K562 (cell line): ENCODE measurements at regions not wholly inside any gene's neighbourhood (a gene's known extent, or its start where the extent isn't known, plus 50 kb on each side); places are given as distances from the start of the nearest gene placed in this dataset.
"Not testable (repeated sequence)": the region's sequence is repeated elsewhere in the genome, so short reads cannot be mapped to it uniquely, and the experiment has no call there.

Source experiments
- CREB1 ChIP-seq, 2 experiments: sonication (generic) in 1 of 2; formaldehyde crosslinking in 1 of 2; IDR thresholded peaks; 2 replicates each; pipeline versions ENCODE4 v1.6.1 to v1.8.0; 2012 to 2022; ENCODE audit warnings: inconsistent platforms in 1 of 2, mild to moderate bottlenecking in 1 of 2, missing genetic modification reagents in 1 of 2, moderate library complexity in 1 of 2
- ELF1 ChIP-seq: fragments of 200-800 bp; sonication (Bioruptor generic); IDR thresholded peaks from 2 replicates; pipeline ENCODE4 v1.6.1; 2016; ENCODE audit warnings: missing genetic modification characterization, missing compliant biosample characterization
- ESRRA ChIP-seq: fragments of 450-650 bp; IDR thresholded peaks from 2 replicates; pipeline ENCODE4 v1.6.1; 2014; ENCODE audit warnings: low read depth, mild to moderate bottlenecking, moderate library complexity, borderline replicate concordance
- HMGN3 ChIP-seq: IDR thresholded peaks from 2 replicates; pipeline ENCODE4 v1.6.1; 2011; ENCODE audit warnings: borderline replicate concordance, low read depth, mild to moderate bottlenecking, mixed read lengths, low read length; ENCODE audit not compliant: insufficient read length; ENCODE audit errors: extremely low read depth
- KDM4B ChIP-seq, 2 experiments: fragments of 450-650 bp in 1 of 2; sonication (generic) in 1 of 2; IDR thresholded peaks; 2 replicates each; pipeline ENCODE4 v1.6.1; 2016 to 2017; ENCODE audit warnings: borderline replicate concordance in 2 of 2, antibody characterized with exemption in 1 of 2, low read depth in 1 of 2, mild to moderate bottlenecking in 1 of 2
- KLF13 ChIP-seq: fragments of 450-650 bp; IDR thresholded peaks from 2 replicates; pipeline ENCODE4 v1.6.1; 2016; ENCODE audit warnings: missing genetic modification characterization, low read depth, mild to moderate bottlenecking, missing compliant biosample characterization, moderate library complexity, borderline replicate concordance
- NR4A1 ChIP-seq, 2 experiments: fragments of 250-450 bp in 1 of 2; fragments of 450-650 bp in 1 of 2; sonication (Bioruptor Pico) in 1 of 2; IDR thresholded peaks; 2 replicates each; pipeline versions ENCODE4 v1.4.0 to v1.6.1; 2016 to 2020; ENCODE audit warnings: mild to moderate bottlenecking in 2 of 2, missing compliant biosample characterization in 1 of 2, missing genetic modification characterization in 1 of 2, moderate library complexity in 1 of 2
- PML ChIP-seq: IDR thresholded peaks from 2 replicates; pipeline ENCODE4 v1.6.1; 2012; ENCODE audit warnings: low read length, inconsistent platforms
- SIN3A ChIP-seq, 2 experiments: fragments of 150-350 bp in 1 of 2; IDR thresholded peaks; 2 replicates each; pipeline ENCODE4 v1.6.1; 2011 to 2016; ENCODE audit warnings: borderline replicate concordance in 2 of 2, low read depth in 2 of 2, low read length in 2 of 2, mild to moderate bottlenecking in 2 of 2, moderate library complexity in 2 of 2; ENCODE audit not compliant: control insufficient read depth in 1 of 2
- TAF1 ChIP-seq: IDR thresholded peaks from 2 replicates; pipeline ENCODE4 v1.6.1; 2011; ENCODE audit warnings: mild to moderate bottlenecking, low read length, moderate library complexity; ENCODE audit not compliant: insufficient read depth, control insufficient read depth, severe bottlenecking; ENCODE audit errors: extremely low read depth
- TRIM24 ChIP-seq, 2 experiments: fragments of 450-650 bp; IDR thresholded peaks; 2 replicates each; pipeline ENCODE4 v1.6.1; 2016
- TF ChIP-seq, protein P1 (sequence below), 2 experiments: IDR thresholded peaks; 2 replicates each; pipeline ENCODE4 v1.6.1; 2011; ENCODE audit warnings: borderline replicate concordance in 1 of 2, control low read depth in 1 of 2, low read depth in 1 of 2, low read length in 1 of 2, mild to moderate bottlenecking in 1 of 2, mixed read lengths in 1 of 2, moderate library complexity in 1 of 2; ENCODE audit not compliant: insufficient read depth in 1 of 2, insufficient read length in 1 of 2, poor library complexity in 1 of 2, severe bottlenecking in 1 of 2; ENCODE audit errors: extremely low read depth in 1 of 2
- TF ChIP-seq, protein P2 (sequence below): fragments of 450-650 bp; formaldehyde crosslinking; conservative IDR thresholded peaks from 2 replicates; pipeline ENCODE4 v1.4.0; 2022; ENCODE audit warnings: mild to moderate bottlenecking, missing genetic modification characterization
- TF ChIP-seq, protein P3 (sequence below): sonication (generic); formaldehyde crosslinking; IDR thresholded peaks from 2 replicates; pipeline ENCODE4 v1.8.0; 2022; ENCODE audit warnings: missing genetic modification reagents, mild to moderate bottlenecking, moderate library complexity, borderline replicate concordance
- TF ChIP-seq, protein P4 (sequence below), 2 experiments: fragments of 150-350 bp in 1 of 2; IDR thresholded peaks; 2 replicates each; pipeline ENCODE4 v1.6.1; 2012 to 2016; ENCODE audit warnings: low read depth in 2 of 2, low read length in 2 of 2, mild to moderate bottlenecking in 1 of 2, moderate library complexity in 1 of 2

DNA sequence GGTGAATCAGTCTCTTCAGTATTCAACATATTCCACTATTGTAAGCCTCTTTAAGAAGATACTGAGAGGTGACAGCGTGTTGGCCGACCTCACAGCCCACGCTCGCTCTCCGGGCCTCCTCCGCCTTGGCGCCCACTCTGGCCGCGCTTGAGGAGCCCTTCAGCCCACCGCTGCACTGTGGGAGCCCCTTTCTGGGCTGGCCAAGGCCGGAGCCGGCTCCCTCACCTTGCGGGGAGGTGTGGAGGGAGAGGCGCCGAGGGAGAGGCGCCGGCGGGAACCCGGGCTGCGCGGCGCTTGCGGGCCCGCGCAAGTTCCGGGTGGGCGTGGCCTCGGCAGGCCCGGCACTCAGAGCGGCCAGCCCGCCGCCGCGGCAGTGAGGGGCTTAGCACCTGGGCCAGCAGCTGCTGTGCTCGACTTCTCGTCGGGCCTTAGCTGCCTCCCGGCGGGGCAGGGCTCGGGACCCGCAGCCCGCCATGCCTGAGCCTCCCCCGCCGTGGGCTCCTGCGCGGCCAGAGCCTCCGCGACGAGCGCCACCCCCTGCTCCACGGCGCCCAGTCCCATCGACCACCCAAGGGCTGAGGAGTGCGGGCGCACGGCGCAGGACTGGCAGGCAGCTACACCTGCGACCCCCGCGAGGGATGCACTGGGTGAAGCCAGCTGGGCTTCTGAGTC, 306.4 kb downstream of the SEMA3D start (continued):
- TF ChIP-seq, protein P1, sequence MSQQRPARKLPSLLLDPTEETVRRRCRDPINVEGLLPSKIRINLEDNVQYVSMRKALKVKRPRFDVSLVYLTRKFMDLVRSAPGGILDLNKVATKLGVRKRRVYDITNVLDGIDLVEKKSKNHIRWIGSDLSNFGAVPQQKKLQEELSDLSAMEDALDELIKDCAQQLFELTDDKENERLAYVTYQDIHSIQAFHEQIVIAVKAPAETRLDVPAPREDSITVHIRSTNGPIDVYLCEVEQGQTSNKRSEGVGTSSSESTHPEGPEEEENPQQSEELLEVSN (IDR thresholded peaks at IDR 0.05; ENCODE audit: borderline replicate concordance in 1 of 2, extremely low read depth in 1 of 2, insufficient read depth in 1 of 2, insufficient read length in 1 of 2, low read depth in 1 of 2, low read length in 1 of 2, poor library complexity in 1 of 2, severe bottlenecking in 1 of 2) = peak; percentile 76 to 94
- TF ChIP-seq KDM4B (IDR thresholded peaks at IDR 0.05; ENCODE audit: borderline replicate concordance in 2 of 2, low read depth in 1 of 2) (0 out of 4 replicates have a peak, but pooled peaks of 1 of the 2 experiments have one; percentile 54), TAF1 (peak; percentile 88), HMGN3 (peak; percentile 84), ELF1 (peak; percentile 85), KLF13 (peak; percentile 84; the same call in 1 of the 2 replicates), SIN3A (IDR thresholded peaks at IDR 0.05; ENCODE audit: borderline replicate concordance in 2 of 2, control insufficient read depth in 1 of 2, low read depth in 2 of 2, low read length in 2 of 2) (peak; percentile 82 to 88; a peak in 2 of 4 replicates), ESRRA (peak; percentile 64), NR4A1 (tag; IDR thresholded peaks at IDR 0.05) (peak; percentile 66; the same call in 1 of the 2 replicates), TRIM24 (IDR thresholded peaks at IDR 0.05) (peak in 1 of 2 experiments; percentile 51; a peak in 1 of 4 replicates), CREB1 (IDR thresholded peaks at IDR 0.05) (peak; percentile 76), PML (peak; percentile 77)
- TF ChIP-seq, protein P2, sequence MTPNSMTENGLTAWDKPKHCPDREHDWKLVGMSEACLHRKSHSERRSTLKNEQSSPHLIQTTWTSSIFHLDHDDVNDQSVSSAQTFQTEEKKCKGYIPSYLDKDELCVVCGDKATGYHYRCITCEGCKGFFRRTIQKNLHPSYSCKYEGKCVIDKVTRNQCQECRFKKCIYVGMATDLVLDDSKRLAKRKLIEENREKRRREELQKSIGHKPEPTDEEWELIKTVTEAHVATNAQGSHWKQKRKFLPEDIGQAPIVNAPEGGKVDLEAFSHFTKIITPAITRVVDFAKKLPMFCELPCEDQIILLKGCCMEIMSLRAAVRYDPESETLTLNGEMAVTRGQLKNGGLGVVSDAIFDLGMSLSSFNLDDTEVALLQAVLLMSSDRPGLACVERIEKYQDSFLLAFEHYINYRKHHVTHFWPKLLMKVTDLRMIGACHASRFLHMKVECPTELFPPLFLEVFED (CRISPR knock-in tag) = 0 out of 2 replicates have a peak, but pooled peaks have one; percentile 56
- TF ChIP-seq, protein P3, sequence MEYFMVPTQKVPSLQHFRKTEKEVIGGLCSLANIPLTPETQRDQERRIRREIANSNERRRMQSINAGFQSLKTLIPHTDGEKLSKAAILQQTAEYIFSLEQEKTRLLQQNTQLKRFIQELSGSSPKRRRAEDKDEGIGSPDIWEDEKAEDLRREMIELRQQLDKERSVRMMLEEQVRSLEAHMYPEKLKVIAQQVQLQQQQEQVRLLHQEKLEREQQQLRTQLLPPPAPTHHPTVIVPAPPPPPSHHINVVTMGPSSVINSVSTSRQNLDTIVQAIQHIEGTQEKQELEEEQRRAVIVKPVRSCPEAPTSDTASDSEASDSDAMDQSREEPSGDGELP (CRISPR knock-in tag) = peak; percentile 69
- TF ChIP-seq, protein P4, sequence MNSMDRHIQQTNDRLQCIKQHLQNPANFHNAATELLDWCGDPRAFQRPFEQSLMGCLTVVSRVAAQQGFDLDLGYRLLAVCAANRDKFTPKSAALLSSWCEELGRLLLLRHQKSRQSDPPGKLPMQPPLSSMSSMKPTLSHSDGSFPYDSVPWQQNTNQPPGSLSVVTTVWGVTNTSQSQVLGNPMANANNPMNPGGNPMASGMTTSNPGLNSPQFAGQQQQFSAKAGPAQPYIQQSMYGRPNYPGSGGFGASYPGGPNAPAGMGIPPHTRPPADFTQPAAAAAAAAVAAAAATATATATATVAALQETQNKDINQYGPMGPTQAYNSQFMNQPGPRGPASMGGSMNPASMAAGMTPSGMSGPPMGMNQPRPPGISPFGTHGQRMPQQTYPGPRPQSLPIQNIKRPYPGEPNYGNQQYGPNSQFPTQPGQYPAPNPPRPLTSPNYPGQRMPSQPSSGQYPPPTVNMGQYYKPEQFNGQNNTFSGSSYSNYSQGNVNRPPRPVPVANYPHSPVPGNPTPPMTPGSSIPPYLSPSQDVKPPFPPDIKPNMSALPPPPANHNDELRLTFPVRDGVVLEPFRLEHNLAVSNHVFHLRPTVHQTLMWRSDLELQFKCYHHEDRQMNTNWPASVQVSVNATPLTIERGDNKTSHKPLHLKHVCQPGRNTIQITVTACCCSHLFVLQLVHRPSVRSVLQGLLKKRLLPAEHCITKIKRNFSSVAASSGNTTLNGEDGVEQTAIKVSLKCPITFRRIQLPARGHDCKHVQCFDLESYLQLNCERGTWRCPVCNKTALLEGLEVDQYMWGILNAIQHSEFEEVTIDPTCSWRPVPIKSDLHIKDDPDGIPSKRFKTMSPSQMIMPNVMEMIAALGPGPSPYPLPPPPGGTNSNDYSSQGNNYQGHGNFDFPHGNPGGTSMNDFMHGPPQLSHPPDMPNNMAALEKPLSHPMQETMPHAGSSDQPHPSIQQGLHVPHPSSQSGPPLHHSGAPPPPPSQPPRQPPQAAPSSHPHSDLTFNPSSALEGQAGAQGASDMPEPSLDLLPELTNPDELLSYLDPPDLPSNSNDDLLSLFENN (IDR thresholded peaks at IDR 0.05; ENCODE audit: low read depth in 2 of 2, low read length in 2 of 2) = 0 out of 4 replicates have a peak, but pooled peaks of 1 of the 2 experiments have one; percentile 43
- not testable (repeated sequence) for TF ChIP-seq NR4A1, CREB1 (CRISPR knock-in tag; IDR thresholded peaks at IDR 0.05)
